HFFc6 (cell line): ENCODE measurements at regions not wholly inside any gene's neighbourhood (a gene's known extent, or its start where the extent isn't known, plus 50 kb on each side); places are given as distances from the start of the nearest gene placed in this dataset.

Experiments
- DNase-seq: peaks from one replicate; pipeline ENCODE4 v3.0.0-alpha.2; 2018
- H3K27ac Mint-ChIP-seq: 2 replicates; pipeline ENCODE4 v1.8.0; 2020; ENCODE audit warnings: mild to moderate bottlenecking, mixed read lengths
- H3K27me3 Mint-ChIP-seq: 2 replicates; pipeline ENCODE4 v1.8.0; 2021; ENCODE audit warnings: mild to moderate bottlenecking, moderate library complexity, mixed read lengths; ENCODE audit not compliant: insufficient read depth
- H3K36me3 Mint-ChIP-seq: 2 replicates; pipeline ENCODE4 v1.8.0; 2021; ENCODE audit warnings: low read depth, mixed read lengths
- H3K4me1 Mint-ChIP-seq: 2 replicates; pipeline ENCODE4 v1.8.0; 2020; ENCODE audit warnings: low read depth, mixed read lengths
- H3K4me3 Mint-ChIP-seq: 2 replicates; pipeline ENCODE4 v1.8.0; 2020; ENCODE audit warnings: mild to moderate bottlenecking, moderate library complexity, mixed read lengths
- H3K9me3 Mint-ChIP-seq: 2 replicates; pipeline ENCODE4 v1.8.0; 2020; ENCODE audit warnings: mild to moderate bottlenecking, mixed read lengths
- CTCF ChIP-seq: fragments of 200-600 bp; sonication (generic); IDR thresholded peaks from 2 replicates; pipeline ENCODE4 v1.5.0; 2021; ENCODE audit warnings: antibody characterized with exemption, mild to moderate bottlenecking

GRCh38 chr17:11109106-11109505, 131.9 kb upstream of the SHISA6 start:
- H3K9me3 Mint-ChIP-seq, result peaks cover 41% of the 10 kb centered on the region
- TF ChIP-seq CTCF, result no peak
- no peaks in the 10 kb centered on the region; the same call in 1 of the 2 replicates for H3K27me3 Mint-ChIP-seq
- H3K36me3 Mint-ChIP-seq, result 0 out of 2 replicates have a peak, but pooled peaks cover 4% of the 10 kb centered on the region
- DNase-seq, result no peak
- no peak overlapping the region for H3K27ac Mint-ChIP-seq
- no peak overlapping the region for H3K4me3 Mint-ChIP-seq
- H3K4me1 Mint-ChIP-seq, result no peaks in the 10 kb centered on the region

GRCh38 chr17:11105141-11105540, 135.9 kb upstream of the SHISA6 start:
- H3K27me3 Mint-ChIP-seq, result no peaks in the 10 kb centered on the region
- no peak for DNase-seq
- no peak overlapping the region for H3K27ac Mint-ChIP-seq
- H3K4me1 Mint-ChIP-seq, result no peaks in the 10 kb centered on the region
- 0 out of 2 replicates have a peak, but pooled peaks cover 4% of the 10 kb centered on the region for H3K36me3 Mint-ChIP-seq
- no peak overlapping the region for H3K4me3 Mint-ChIP-seq
- no peak for TF ChIP-seq CTCF
- peaks cover 46% of the 10 kb centered on the region for H3K9me3 Mint-ChIP-seq

GRCh38 chr17:11097121-11097520, 143.9 kb upstream of the SHISA6 start:
- H3K36me3 Mint-ChIP-seq, result no peaks in the 10 kb centered on the region
- no peaks in the 10 kb centered on the region for H3K4me1 Mint-ChIP-seq
- DNase-seq, result no peak
- H3K4me3 Mint-ChIP-seq, result no peak overlapping the region
- no peak for TF ChIP-seq CTCF
- H3K27ac Mint-ChIP-seq, result no peak overlapping the region
- peaks cover 30% of the 10 kb centered on the region for H3K9me3 Mint-ChIP-seq
- H3K27me3 Mint-ChIP-seq, result no peaks in the 10 kb centered on the region

GRCh38 chr17:11094331-11094730, 146.7 kb upstream of the SHISA6 start:
- Mint-ChIP-seq H3K27me3 (no peaks in the 10 kb centered on the region), H3K36me3 (no peaks in the 10 kb centered on the region), H3K4me3 (no peak overlapping the region), H3K4me1 (no peaks in the 10 kb centered on the region), H3K27ac (no peak overlapping the region), H3K9me3 (peaks cover 21% of the 10 kb centered on the region)
- TF ChIP-seq CTCF, result no peak
- DNase-seq, result no peak

GRCh38 chr17:11086646-11087340, 154.2 kb upstream of the SHISA6 start:
- H3K9me3 Mint-ChIP-seq, result peaks cover 53% of the 10 kb centered on the region
- no peaks in the 10 kb centered on the region for H3K4me1 Mint-ChIP-seq
- H3K27ac Mint-ChIP-seq, result no peak overlapping the region
- H3K4me3 Mint-ChIP-seq, result no peak overlapping the region
- no peaks in the 10 kb centered on the region for H3K27me3 Mint-ChIP-seq
- no peak for TF ChIP-seq CTCF
- no peak for DNase-seq
- no peaks in the 10 kb centered on the region for H3K36me3 Mint-ChIP-seq
